ENCODE measurements at regions not wholly inside any gene's neighbourhood (a gene's known extent, or its start where the extent isn't known, plus 50 kb on each side); places are given as distances from the start of the nearest gene placed in this dataset.

DNA sequence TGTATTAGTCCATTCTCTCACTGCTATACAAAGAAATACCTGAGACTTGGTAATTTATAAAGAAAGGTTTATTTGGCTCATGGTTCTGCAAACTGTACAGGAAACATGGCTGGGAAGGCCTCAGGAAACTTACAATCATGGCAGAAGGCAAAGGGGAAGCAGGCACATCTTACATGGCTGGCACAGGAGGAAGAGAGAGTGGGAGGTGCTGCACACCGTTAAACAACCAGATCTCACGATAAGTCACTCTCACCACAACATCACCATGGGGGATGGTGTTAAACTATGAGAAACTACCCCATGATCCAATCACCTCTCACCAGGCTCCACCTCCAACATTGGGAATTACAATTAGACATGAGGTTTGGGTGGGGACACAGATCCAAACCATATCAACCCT, 191.8 kb upstream of the PLXNC1 start:
- H3K27me3 ChIP-seq = no peaks in the 10 kb centered on the region
- ATAC-seq (no peak), DNase-seq (no peak), FAIRE-seq (no peak)
- no peaks in the 10 kb centered on the region for H3K9me3 ChIP-seq
- H3K4me3 ChIP-seq = no peak overlapping the region
- no peaks in the 10 kb centered on the region for H3K36me3 ChIP-seq
- TF ChIP-seq, protein P1, sequence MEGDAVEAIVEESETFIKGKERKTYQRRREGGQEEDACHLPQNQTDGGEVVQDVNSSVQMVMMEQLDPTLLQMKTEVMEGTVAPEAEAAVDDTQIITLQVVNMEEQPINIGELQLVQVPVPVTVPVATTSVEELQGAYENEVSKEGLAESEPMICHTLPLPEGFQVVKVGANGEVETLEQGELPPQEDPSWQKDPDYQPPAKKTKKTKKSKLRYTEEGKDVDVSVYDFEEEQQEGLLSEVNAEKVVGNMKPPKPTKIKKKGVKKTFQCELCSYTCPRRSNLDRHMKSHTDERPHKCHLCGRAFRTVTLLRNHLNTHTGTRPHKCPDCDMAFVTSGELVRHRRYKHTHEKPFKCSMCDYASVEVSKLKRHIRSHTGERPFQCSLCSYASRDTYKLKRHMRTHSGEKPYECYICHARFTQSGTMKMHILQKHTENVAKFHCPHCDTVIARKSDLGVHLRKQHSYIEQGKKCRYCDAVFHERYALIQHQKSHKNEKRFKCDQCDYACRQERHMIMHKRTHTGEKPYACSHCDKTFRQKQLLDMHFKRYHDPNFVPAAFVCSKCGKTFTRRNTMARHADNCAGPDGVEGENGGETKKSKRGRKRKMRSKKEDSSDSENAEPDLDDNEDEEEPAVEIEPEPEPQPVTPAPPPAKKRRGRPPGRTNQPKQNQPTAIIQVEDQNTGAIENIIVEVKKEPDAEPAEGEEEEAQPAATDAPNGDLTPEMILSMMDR (IDR thresholded peaks at IDR 0.05) = no peak
- H3K4me1 ChIP-seq = no peaks in the 10 kb centered on the region
- H3K27ac ChIP-seq = no peak overlapping the region
- WGBS, 2 donors = 84 to 94% methylated on average over 2 of the region's 2 CpGs
- intact Hi-C loops (cut with DNase I) = no loop called here

DNA sequence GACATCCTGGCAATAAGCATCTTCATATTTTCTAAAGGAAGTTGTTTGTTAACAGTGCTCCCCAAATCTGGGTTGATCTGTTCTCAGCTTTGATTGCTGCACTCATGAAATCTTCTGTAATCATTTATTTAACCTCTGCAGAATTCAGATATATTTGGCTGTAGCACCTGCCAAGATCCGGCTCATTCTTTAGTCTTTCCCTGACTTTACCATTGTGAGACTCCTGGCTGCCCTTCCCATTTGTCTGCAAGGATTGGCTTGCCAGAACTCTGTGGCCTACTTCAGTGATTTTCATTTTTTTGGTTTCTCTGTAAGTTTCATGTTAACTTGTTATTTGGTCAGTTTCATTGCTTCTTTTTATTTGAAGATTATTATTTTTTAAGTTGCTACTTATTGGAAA, 191.2 kb upstream of the PLXNC1 start:
- Histone ChIP-seq H3K4me3 (no peak overlapping the region), H3K9me3 (peaks cover 0 to 1% (median 0%) of the 10 kb centered on the region in 4 donors), H3K27me3 (no peaks in the 10 kb centered on the region), H3K4me1 (no peaks in the 10 kb centered on the region), H3K36me3 (no peaks in the 10 kb centered on the region), H3K27ac (no peak overlapping the region)
- TF ChIP-seq, protein P1 (IDR thresholded peaks at IDR 0.05) = no peak
- ATAC-seq (no peak), FAIRE-seq (no peak), DNase-seq (no peak)
- intact Hi-C loops (cut with DNase I) = no loop called here
- WGBS, 2 donors = 71 to 100% methylated on average over 1 of the region's 1 CpG

DNA sequence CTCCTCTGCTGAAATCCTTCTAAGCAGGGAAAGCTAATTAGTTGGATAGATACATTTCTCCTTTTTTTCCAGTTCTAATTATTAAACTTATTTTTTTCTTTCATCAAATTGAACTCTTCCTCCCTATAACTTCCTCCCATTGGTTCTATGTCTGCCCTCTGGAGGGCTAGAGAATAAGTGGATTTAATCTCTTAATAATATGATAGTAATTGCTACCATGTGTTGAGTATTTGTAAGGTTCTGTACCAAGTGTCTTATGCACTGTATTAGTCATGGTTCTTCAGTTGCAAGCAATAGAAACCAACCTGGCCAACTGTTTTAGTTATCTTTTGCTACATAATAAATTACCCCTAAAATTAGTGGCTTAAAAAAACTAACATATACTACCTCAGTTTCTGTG, 190.5 kb upstream of the PLXNC1 start:
- ATAC-seq = no peak
- intact Hi-C loops (cut with DNase I) = no loop called here

DNA sequence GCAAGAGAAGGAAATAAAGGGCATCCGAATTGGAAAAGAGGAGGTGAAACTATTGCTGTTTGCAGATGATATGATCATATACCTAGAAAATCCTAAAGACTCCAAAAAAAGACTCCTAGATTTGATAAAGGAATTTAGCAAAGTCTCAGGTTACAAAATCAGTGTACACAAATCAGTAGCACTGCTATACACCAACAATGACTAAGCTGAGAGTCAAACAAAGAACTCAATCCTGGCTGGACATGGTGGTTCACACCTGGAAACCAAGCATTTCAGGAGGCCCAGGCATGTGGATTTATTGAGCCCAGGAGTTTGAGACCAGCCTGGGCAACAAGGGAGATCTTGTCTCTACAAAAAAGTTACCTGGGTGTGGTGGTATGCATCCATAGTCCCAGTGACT, 188.7 kb upstream of the PLXNC1 start:
- WGBS, 2 donors = 52 to 73% methylated on average over 1 of the region's 1 CpG
- no peaks in the 10 kb centered on the region for H3K4me1 ChIP-seq
- TF ChIP-seq, protein P1 (IDR thresholded peaks at IDR 0.05) = no peak

More for the DNA sequence above, 190.5 kb upstream of the PLXNC1 start:
- no peak overlapping the region for H3K4me3 ChIP-seq
- no peaks in the 10 kb centered on the region for H3K36me3 ChIP-seq
- no peak overlapping the region for H3K27ac ChIP-seq
- peaks cover 0 to 3% (median 0%) of the 10 kb centered on the region in 4 donors for H3K9me3 ChIP-seq
- FAIRE-seq (no peak), DNase-seq (no peak)
- H3K27me3 ChIP-seq = no peaks in the 10 kb centered on the region
- H3K4me1 ChIP-seq = no peaks in the 10 kb centered on the region
- TF ChIP-seq, protein P1 (IDR thresholded peaks at IDR 0.05) = no peak

DNA sequence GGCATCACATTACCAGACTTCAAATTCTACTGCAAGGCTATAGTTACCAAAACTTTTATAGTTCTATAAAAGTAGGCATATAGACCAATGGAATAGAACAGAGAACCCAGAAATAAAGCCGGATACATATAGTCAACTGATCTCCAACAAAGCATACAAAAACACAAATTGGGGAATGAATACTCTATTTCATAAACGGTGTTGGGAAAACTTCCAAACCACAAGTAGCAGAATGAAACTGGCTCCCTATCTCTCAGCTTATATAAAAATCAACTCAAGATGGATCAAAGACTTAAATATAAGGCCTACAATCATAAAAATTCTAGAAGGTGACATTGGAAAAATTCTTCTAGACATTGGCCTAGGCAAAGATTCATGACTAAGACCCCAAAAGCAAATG, 187.9 kb upstream of the PLXNC1 start:
- Histone ChIP-seq H3K9me3 (peaks cover 0 to 3% (median 0%) of the 10 kb centered on the region in 4 donors), H3K4me3 (no peak overlapping the region), H3K4me1 (no peaks in the 10 kb centered on the region), H3K27me3 (no peaks in the 10 kb centered on the region), H3K36me3 (no peaks in the 10 kb centered on the region), H3K27ac (no peak overlapping the region)
- intact Hi-C loops (cut with DNase I) = no loop called here
- TF ChIP-seq, protein P1 (IDR thresholded peaks at IDR 0.05) = no peak
- DNase-seq (no peak), ATAC-seq (no peak), FAIRE-seq (no peak)
- 35 to 55% methylated on average over 2 of the region's 2 CpGs for WGBS, 2 donors

More for the DNA sequence above, 188.7 kb upstream of the PLXNC1 start:
- Histone ChIP-seq H3K27me3 (no peaks in the 10 kb centered on the region), H3K36me3 (no peaks in the 10 kb centered on the region), H3K9me3 (peaks cover 0 to 3% (median 0%) of the 10 kb centered on the region in 4 donors), H3K27ac (no peak overlapping the region), H3K4me3 (no peak overlapping the region)
- intact Hi-C loops (cut with DNase I) = no loop called here
- FAIRE-seq (no peak), ATAC-seq (no peak), DNase-seq (no peak)

Data from pancreas (tissue), 10 donors.